IMR-90 (cell line): ENCODE measurements at regions not wholly inside any gene's neighbourhood (a gene's known extent, or its start where the extent isn't known, plus 50 kb on each side); places are given as distances from the start of the nearest gene placed in this dataset.

ENCODE experiments used
- ATAC-seq: fragments of 200-7000 bp; cut with Tn5 transposase; 2 replicates; pipeline ENCODE4 v1.9.1; 2020; ENCODE audit warnings: low read depth, mild to moderate bottlenecking, moderate library complexity
- BruUV-seq: library from RNA; stranded (reverse); fragments of 400-500 nt; replicated peaks from 2 replicates; lab custom pipeline; 2021; lab: Mats Ljungman, UMichigan
- CTCF ChIA-PET: fragments of 300-600 bp; formaldehyde crosslinking; extraction: SDS; loops from one replicate; lab custom pipeline; 2021; ENCODE audit warnings: antibody characterized with exemption; lab: Yijun Ruan, JAX
- POLR2A ChIA-PET: fragments of 300-600 bp; sonication (Branson Sonifier 250); formaldehyde crosslinking; loops from one replicate; lab custom pipeline; 2022; ENCODE audit warnings: antibody characterized with exemption; ENCODE audit not compliant: unreplicated experiment; lab: Charles Lee
- DNase-seq: peaks from one replicate; pipeline ENCODE4 v3.0.0; 2013
- H2AFZ ChIP-seq: replicated peaks from 2 replicates; pipeline ENCODE3; 2013; ENCODE audit warnings: low read length, mild to moderate bottlenecking; ENCODE audit not compliant: poor library complexity
- H2AK5ac ChIP-seq: 2 replicates; pipeline ENCODE4 v1.6.1; 2013; ENCODE audit warnings: low read depth, low read length, inconsistent platforms
- H2AK9ac ChIP-seq: replicated peaks from 2 replicates; pipeline ENCODE3; 2013; ENCODE audit warnings: mild to moderate bottlenecking, low read depth, low read length, moderate library complexity; ENCODE audit not compliant: poor library complexity
- H2BK120ac ChIP-seq: 2 replicates; pipeline ENCODE4 v1.6.1; 2013; ENCODE audit warnings: low read depth, low read length, inconsistent platforms
- H2BK15ac ChIP-seq: 3 replicates; pipeline ENCODE4 v1.6.1; 2013; ENCODE audit warnings: low read depth, low read length, inconsistent platforms
- H2BK20ac ChIP-seq: 2 replicates; pipeline ENCODE4 v1.6.1; 2013; ENCODE audit warnings: low read depth, mild to moderate bottlenecking, inconsistent platforms, low read length, moderate library complexity
- H2BK5ac ChIP-seq: 2 replicates; pipeline ENCODE4 v1.6.1; 2013; ENCODE audit warnings: mild to moderate bottlenecking, low read depth, low read length, inconsistent platforms; ENCODE audit not compliant: poor library complexity, severe bottlenecking
- H3K14ac ChIP-seq: replicated peaks from 2 replicates; pipeline ENCODE4 v1.6.1; 2013; ENCODE audit warnings: low read depth, low read length, inconsistent platforms
- H3K18ac ChIP-seq: 2 replicates; pipeline ENCODE4 v1.6.1; 2013; ENCODE audit warnings: low read depth, low read length, control low read depth
- H3K23ac ChIP-seq: 2 replicates; pipeline ENCODE4 v1.6.1; 2013; ENCODE audit warnings: low read depth, low read length, inconsistent platforms
- H3K27ac ChIP-seq: 2 replicates; pipeline ENCODE4 v1.5.1; 2013; ENCODE audit warnings: mild to moderate bottlenecking, control low read depth, low read length; ENCODE audit not compliant: insufficient read depth
- H3K27me3 ChIP-seq: 2 replicates; pipeline ENCODE4 v1.6.1; 2013; ENCODE audit warnings: low read length; ENCODE audit not compliant: control insufficient read depth, insufficient read depth
- H3K36me3 ChIP-seq: 2 replicates; pipeline ENCODE4 v1.6.1; 2013; ENCODE audit warnings: low read length, mixed read lengths; ENCODE audit not compliant: control insufficient read depth, insufficient read depth
- H3K4ac ChIP-seq: 2 replicates; pipeline ENCODE4 v1.6.1; 2013; ENCODE audit warnings: low read depth, low read length, inconsistent platforms
- H3K4me1 ChIP-seq: 2 replicates; pipeline ENCODE4 v1.6.1; 2013; ENCODE audit warnings: low read length, mixed read lengths; ENCODE audit not compliant: control insufficient read depth, insufficient read depth
- H3K4me2 ChIP-seq: 2 replicates; pipeline ENCODE4 v1.6.1; 2013; ENCODE audit warnings: low read depth, mild to moderate bottlenecking, control low read depth, low read length, moderate library complexity
- H3K4me3 ChIP-seq: 2 replicates; pipeline ENCODE4 v1.5.1; 2013; ENCODE audit warnings: low read depth, mild to moderate bottlenecking, control low read depth, low read length, moderate library complexity; ENCODE audit not compliant: insufficient read depth
- H3K56ac ChIP-seq: 2 replicates; pipeline ENCODE4 v1.6.1; 2013; ENCODE audit warnings: low read length, inconsistent platforms; ENCODE audit not compliant: insufficient read depth; ENCODE audit errors: extremely low read depth
- H3K79me1 ChIP-seq, 2 experiments: 2 replicates each; pipeline ENCODE4 v1.6.1; 2013; ENCODE audit warnings: low read length in 2 of 2, inconsistent platforms in 1 of 2, low read depth in 1 of 2
- H3K9ac ChIP-seq: 2 replicates; pipeline ENCODE4 v1.6.1; 2013; ENCODE audit warnings: low read depth, low read length, control low read depth
- H3K9me1 ChIP-seq: 2 replicates; pipeline ENCODE4 v1.6.1; 2013; ENCODE audit warnings: low read length, inconsistent platforms; ENCODE audit not compliant: insufficient read depth
- H3K9me3 ChIP-seq: 2 replicates; pipeline ENCODE4 v1.6.1; 2013; ENCODE audit warnings: low read length; ENCODE audit not compliant: control insufficient read depth, insufficient read depth
- H4K20me1 ChIP-seq: 2 replicates; pipeline ENCODE4 v1.6.1; 2013; ENCODE audit warnings: low read length, inconsistent platforms; ENCODE audit not compliant: insufficient read depth
- H4K5ac ChIP-seq: 2 replicates; pipeline ENCODE4 v1.6.1; 2013; ENCODE audit warnings: mild to moderate bottlenecking, low read depth, low read length, control low read depth
- H4K8ac ChIP-seq, 2 experiments: 2 replicates each; pipeline ENCODE4 v1.6.1; 2013; ENCODE audit warnings: low read depth in 2 of 2, low read length in 2 of 2, control low read depth in 1 of 2, inconsistent platforms in 1 of 2
- H4K91ac ChIP-seq: 2 replicates; pipeline ENCODE4 v1.6.1; 2013; ENCODE audit warnings: low read depth, low read length, inconsistent platforms; ENCODE audit not compliant: insufficient read depth
- BHLHE40 ChIP-seq: fragments of 150-350 bp; IDR thresholded peaks from 2 replicates; pipeline ENCODE4 v1.6.1; 2016; ENCODE audit warnings: mild to moderate bottlenecking, low read depth, low read length
- CEBPB ChIP-seq: IDR thresholded peaks from 2 replicates; pipeline ENCODE4 v1.6.1; 2012; ENCODE audit warnings: low read depth, low read length, improper control_type of control experiment
- CHD1 ChIP-seq: IDR thresholded peaks from 2 replicates; pipeline ENCODE4 v1.6.1; 2012; ENCODE audit warnings: low read depth, low read length, improper control_type of control experiment
- ELK1 ChIP-seq: fragments of 150-350 bp; IDR thresholded peaks from 2 replicates; pipeline ENCODE4 v1.6.1; 2016; ENCODE audit warnings: low read depth, mild to moderate bottlenecking, low read length, moderate library complexity, borderline replicate concordance
- FOS ChIP-seq: fragments of 150-350 bp; IDR thresholded peaks from 2 replicates; pipeline ENCODE4 v1.6.1; 2016; ENCODE audit warnings: low read depth, low read length
- MAFK ChIP-seq: IDR thresholded peaks from 2 replicates; pipeline ENCODE4 v1.6.1; 2012; ENCODE audit warnings: low read depth, low read length, improper control_type of control experiment
- MAZ ChIP-seq: IDR thresholded peaks from 2 replicates; pipeline ENCODE4 v1.6.1; 2012; ENCODE audit warnings: low read depth, mild to moderate bottlenecking, low read length, improper control_type of control experiment, moderate library complexity, borderline replicate concordance
- MXI1 ChIP-seq: IDR thresholded peaks from 2 replicates; pipeline ENCODE4 v1.6.1; 2012; ENCODE audit warnings: low read depth, mild to moderate bottlenecking, low read length, moderate library complexity, borderline replicate concordance
- NFE2L2 ChIP-seq: fragments of 150-350 bp; IDR thresholded peaks from 2 replicates; pipeline ENCODE4 v1.6.1; 2016; ENCODE audit warnings: low read depth, mild to moderate bottlenecking, low read length
- POLR2A ChIP-seq: IDR thresholded peaks from 2 replicates; pipeline ENCODE4 v1.6.1; 2012; ENCODE audit warnings: mild to moderate bottlenecking, low read depth, low read length
- RAD21 ChIP-seq: IDR thresholded peaks from 2 replicates; pipeline ENCODE4 v1.6.1; 2012; ENCODE audit warnings: low read length, improper control_type of control experiment
- RCOR1 ChIP-seq: IDR thresholded peaks from 2 replicates; pipeline ENCODE4 v1.6.1; 2012; ENCODE audit warnings: mild to moderate bottlenecking, low read length, improper control_type of control experiment; ENCODE audit not compliant: insufficient replicate concordance
- RFX5 ChIP-seq: IDR thresholded peaks from 2 replicates; pipeline ENCODE4 v1.8.0; 2012; ENCODE audit warnings: low read depth, mild to moderate bottlenecking, low read length, moderate library complexity
- SMC3 ChIP-seq: fragments of 150-350 bp; IDR thresholded peaks from 2 replicates; pipeline ENCODE4 v1.6.1; 2016; ENCODE audit warnings: low read depth, mild to moderate bottlenecking, antibody characterized with exemption, low read length, moderate library complexity
- USF2 ChIP-seq: fragments of 150-350 bp; IDR thresholded peaks from 2 replicates; pipeline ENCODE4 v1.6.1; 2017; ENCODE audit warnings: mild to moderate bottlenecking, antibody characterized with exemption, low read length, low read depth
- WGBS, 2 experiments: methylation state at CpG; one replicate each; pipeline versions ENCODE4 v1.1.5 to v1.1.7; 2013; ENCODE audit warnings: missing lambda C conversion rate in 2 of 2; ENCODE audit not compliant: insufficient read length in 1 of 2; ENCODE audit errors: extremely low coverage in 2 of 2; 5-methylcytosine and 5-hydroxymethylcytosine counted together
- dilution Hi-C: fragments of 300-500 bp; cut with HindIII; formaldehyde crosslinking; loops from one replicate; pipeline ENCODE4 v1.14.3; 2018; ENCODE audit warnings: low sequenced_read_pairs; ENCODE audit not compliant: unreplicated experiment
- in situ Hi-C: fragments of 300-500 bp; cut with MboI; formaldehyde crosslinking; loops from 3 replicates; pipeline ENCODE4 v1.14.3; 2019; ENCODE audit warnings: low sequenced_read_pairs, inconsistent platforms, mixed read lengths
- intact Hi-C: fragments of 100-400 bp; cut with micrococcal nuclease; formaldehyde crosslinking; loops from 2 replicates; pipeline ENCODE4 v1.10.0; 2022

- H2BK5ac ChIP-seq: no peak overlapping the region
- no peak overlapping the region for H4K5ac ChIP-seq
- H3K27ac ChIP-seq: no peak overlapping the region
- H2BK15ac ChIP-seq: no peak overlapping the region
- peaks cover 4% of the 10 kb centered on the region for H3K27me3 ChIP-seq
- H3K4me3 ChIP-seq: no peak overlapping the region
- H4K20me1 ChIP-seq: no peaks in the 10 kb centered on the region
- H3K14ac ChIP-seq: no peak overlapping the region
- dilution Hi-C loops (no loop called here), in situ Hi-C loops (no loop called here), intact Hi-C loops (no loop called here)
- no peak overlapping the region for H2AFZ ChIP-seq
- H3K4me2 ChIP-seq: no peak overlapping the region
- 34% methylated on average over 10 of the region's 24 CpGs; no CpG with 5 or more reads in 1 of the 2 experiments for WGBS, 2 experiments
- DNase-seq (peak; percentile 23), ATAC-seq (no peak)
- ChIA-PET CTCF (interaction anchor here (0.6 kb wide), 1 partner anchor 1387 kb away, joined by 3 read pairs; no protein-coding TSS in a partner anchor), POLR2A (no interaction called here)
- H3K18ac ChIP-seq: no peak overlapping the region
- no peak overlapping the region for H3K23ac ChIP-seq
- H3K4ac ChIP-seq: no peak overlapping the region
- no peak overlapping the region for H2BK120ac ChIP-seq
- H2AK9ac ChIP-seq: no peak overlapping the region
- H3K9me1 ChIP-seq: no peaks in the 10 kb centered on the region
- H3K36me3 ChIP-seq: no peaks in the 10 kb centered on the region
- no peak overlapping the region for H2BK20ac ChIP-seq
- no peak overlapping the region for H4K91ac ChIP-seq
- no TSS peak for BruUV-seq
- H3K79me1 ChIP-seq: no peaks in the 10 kb centered on the region
- no peak overlapping the region for H3K56ac ChIP-seq
- H3K4me1 ChIP-seq: no peaks in the 10 kb centered on the region; the same call in 1 of the 2 replicates
- H2AK5ac ChIP-seq: no peak overlapping the region; the same call in 1 of the 2 replicates
- no peak overlapping the region for H3K9ac ChIP-seq
- H4K8ac ChIP-seq: no peak overlapping the region
- no peaks in the 10 kb centered on the region for H3K9me3 ChIP-seq
- no peak for TF ChIP-seq FOS
- no peak for TF ChIP-seq BHLHE40
- no peak for TF ChIP-seq CEBPB
- TF ChIP-seq SMC3: no peak
- TF ChIP-seq MAZ: no peak
- TF ChIP-seq RAD21: no peak
- no peak for TF ChIP-seq RFX5
- TF ChIP-seq CHD1: no peak
- TF ChIP-seq RCOR1: no peak
- no peak for TF ChIP-seq ELK1
- TF ChIP-seq MAFK: no peak
- TF ChIP-seq USF2: no peak
- TF ChIP-seq NFE2L2: no peak
- TF ChIP-seq MXI1: no peak
- TF ChIP-seq POLR2A: no peak
Measured at GRCh38 chr9:16309469-16310271, 560.8 kb downstream of the BNC2 start.
